B cell (primary cell): ENCODE measurements at regions not wholly inside any gene's neighbourhood (a gene's known extent, or its start where the extent isn't known, plus 50 kb on each side); places are given as distances from the start of the nearest gene placed in this dataset.

Experiments
- CTCF ChIP-seq: fragments of 200-600 bp; IDR thresholded peaks from one replicate; pipeline ENCODE4 v1.8.0; 2022; ENCODE audit warnings: antibody characterized with exemption, mild to moderate bottlenecking
- EZH2 ChIP-seq: IDR thresholded peaks from 2 replicates; pipeline ENCODE4 v1.6.1; 2012; ENCODE audit warnings: borderline replicate concordance, low read depth, mild to moderate bottlenecking, moderate library complexity, low read length; ENCODE audit not compliant: insufficient read depth, poor library complexity, severe bottlenecking

DNA sequence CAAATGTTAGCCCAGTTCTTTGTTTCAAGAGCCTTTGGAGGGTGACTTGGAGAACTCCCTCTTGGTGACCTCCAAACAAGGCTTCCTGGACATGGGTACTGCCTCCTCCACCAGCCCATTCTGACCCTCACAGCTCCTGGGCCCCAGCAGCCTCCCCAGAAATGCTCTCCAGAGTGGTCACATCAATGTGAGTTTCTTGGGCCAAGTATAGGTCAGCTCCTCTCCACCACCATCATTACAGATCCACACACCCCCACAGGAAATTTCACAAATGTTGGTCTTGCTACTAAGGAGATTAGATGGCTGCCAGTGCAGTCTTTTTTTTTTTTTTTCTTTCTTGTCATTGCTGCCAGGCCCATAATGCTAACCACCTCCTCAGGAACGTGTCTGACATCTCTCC, 410.7 kb downstream of the DTWD2 start:
- TF ChIP-seq CTCF (no peak), EZH2 (no peak)
